GM21576 (cell line): ENCODE measurements at regions not wholly inside any gene's neighbourhood (a gene's known extent, or its start where the extent isn't known, plus 50 kb on each side); places are given as distances from the start of the nearest gene placed in this dataset.

ENCODE experiments used
- ATAC-seq: cut with Tn5 transposase; IDR thresholded peaks from one replicate; pipeline ENCODE4 v1.9.1; 2021; ENCODE audit warnings: mild to moderate bottlenecking, moderate library complexity; ENCODE audit not compliant: unreplicated experiment

DNA sequence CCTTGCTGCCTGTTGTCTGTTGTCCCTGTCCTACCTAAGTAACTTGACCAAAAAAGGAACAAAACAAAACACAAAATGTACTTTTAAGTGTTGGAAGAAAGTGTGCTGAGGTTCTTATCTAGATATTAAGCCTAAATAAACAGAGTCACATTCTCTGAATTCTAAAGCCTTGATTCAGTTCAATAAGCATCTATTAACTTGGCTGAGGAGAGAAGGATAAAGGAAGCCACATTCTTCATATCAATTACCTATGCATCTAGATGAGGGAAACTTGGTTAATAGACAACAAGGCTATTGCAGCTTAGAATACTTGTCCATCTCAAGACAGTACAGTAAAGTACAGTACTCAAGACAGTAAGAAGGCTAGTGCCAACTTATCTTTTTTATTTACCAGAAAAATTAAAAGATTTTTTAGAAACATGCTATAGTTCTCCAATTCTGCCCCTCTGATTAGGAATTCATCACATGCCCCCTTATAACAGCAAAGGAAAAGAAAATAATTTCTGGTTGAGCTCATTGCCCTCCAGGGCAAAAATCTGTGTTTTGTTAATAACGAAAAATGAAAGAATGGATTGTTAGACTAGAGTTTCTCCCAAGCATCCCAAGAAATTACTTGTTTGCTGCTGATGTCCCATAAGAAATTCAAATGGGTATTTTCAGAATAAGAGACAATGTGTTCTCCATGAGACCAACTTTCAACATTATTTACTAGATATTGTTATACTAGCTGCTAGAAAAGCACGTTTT, 546.5 kb upstream of the SEMA3D start:
- ATAC-seq: no peak

DNA sequence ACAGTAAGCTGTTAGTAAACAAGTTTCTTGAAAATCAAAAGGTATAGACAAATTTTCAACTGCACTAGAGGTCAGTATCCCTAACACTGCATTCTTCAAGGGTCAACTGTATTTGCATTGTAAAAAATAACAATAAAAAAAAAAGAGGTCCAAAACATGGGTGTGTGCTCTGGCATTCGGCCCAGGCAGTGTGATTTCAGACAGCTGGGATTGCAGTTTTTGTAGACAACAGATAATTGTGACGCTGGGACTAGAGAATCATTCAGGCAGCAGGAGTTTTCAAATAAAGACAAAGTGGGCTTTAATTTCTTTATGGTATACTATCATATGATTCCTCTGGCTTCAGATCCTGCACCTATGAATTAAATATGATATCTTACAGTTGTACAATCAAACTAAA, 543.2 kb upstream of the SEMA3D start:
- ATAC-seq: no peak

DNA sequence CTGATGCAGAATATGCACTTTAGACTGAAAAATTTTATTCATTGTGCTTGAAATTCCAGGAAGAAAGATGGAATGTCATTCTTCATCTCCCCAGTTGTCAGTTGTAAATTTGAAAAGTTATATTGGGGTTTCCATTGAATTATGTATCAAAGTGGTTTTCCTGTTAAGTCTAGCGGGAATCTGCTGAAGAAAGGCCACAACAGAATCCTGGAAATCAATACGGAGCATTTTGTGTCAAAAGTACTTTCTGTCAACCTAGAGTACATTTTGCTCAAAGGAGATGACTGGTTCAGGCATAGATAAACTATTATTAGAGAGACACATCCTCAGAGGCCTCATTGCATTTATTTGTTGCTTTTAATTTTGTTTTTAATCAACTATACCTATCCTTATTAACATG, 538.2 kb upstream of the SEMA3D start:
- ATAC-seq: no peak

DNA sequence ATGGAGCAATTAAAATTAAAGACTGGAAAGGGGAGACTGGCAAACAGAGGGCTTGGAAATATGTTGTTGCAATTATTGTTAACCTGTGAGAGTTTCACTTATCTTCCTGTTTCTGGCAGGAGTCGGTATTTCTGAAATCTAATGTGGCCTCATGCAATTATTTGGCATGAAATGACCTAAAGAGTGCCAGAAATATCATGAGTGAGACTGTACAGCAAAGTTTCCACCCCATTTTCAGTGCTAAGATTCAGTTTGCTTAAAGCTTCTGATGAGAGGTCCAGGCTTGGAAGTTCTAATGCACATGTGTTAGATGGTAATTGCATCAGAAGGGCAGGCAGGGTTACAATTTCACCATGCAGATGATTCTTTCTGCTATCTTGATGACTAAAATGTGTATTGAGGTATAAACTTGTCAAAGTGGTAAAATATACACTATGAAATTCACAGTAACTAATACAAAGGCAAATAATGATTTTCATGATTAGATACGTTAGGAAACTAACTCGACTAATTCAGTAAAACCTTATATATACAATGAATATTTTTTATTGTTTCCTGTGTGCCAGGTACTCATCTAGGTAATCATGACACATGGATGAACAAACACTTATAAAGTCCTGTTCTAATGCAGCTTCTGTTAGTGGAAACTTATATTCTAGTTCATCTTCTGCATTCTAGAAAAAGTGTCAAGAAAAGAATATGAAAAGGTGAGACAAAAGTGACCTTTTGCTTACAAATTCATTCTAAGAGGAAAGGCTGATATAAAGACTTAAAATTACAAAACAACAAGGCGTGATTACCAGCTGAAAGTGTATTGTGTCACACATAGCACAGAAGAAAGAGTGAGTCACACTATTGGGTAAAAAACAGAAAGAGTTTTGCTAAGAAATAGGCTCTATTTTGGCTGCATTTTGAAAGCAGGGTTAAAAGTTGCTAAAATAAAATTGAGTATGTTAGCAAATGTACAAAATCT, 533.4 kb upstream of the SEMA3D start:
- ATAC-seq: no peak

DNA sequence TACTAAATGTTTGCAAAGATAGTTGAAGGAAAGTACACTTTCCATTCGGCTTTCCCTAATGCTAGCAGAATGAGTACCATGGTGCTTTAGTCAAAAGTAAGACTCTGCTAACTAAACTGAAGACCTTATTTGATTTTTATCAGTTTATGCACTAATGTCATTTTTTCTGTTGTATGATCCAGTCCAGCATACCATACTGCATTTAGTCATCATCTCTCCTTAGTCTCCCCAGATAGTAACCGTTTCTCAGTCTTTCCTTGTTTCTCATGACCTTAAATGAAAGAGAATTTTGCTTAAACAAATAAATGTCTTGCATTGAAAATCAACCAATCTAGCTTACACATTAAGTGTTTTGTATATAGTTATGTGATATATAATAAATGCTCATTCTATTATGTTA, 529.5 kb upstream of the SEMA3D start:
- ATAC-seq: no peak

DNA sequence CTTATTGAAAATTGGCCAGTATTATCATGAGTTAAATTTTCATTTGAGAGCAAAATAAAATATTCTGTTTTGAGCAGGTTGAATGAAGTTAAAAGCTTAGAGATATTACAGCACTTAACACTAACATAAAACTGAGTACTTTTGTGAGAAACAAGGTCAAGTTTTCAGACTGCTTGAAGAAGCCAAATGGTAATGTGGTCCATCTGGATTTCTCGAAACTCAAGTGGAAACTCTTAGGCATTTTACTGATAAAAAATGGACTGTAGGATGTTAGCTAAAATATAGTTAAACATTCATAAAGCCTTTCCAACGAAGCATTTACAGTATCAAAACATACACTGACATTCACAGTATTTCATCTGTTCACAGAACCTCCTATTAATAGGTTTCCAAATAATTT, 528.1 kb upstream of the SEMA3D start:
- no peak for ATAC-seq

DNA sequence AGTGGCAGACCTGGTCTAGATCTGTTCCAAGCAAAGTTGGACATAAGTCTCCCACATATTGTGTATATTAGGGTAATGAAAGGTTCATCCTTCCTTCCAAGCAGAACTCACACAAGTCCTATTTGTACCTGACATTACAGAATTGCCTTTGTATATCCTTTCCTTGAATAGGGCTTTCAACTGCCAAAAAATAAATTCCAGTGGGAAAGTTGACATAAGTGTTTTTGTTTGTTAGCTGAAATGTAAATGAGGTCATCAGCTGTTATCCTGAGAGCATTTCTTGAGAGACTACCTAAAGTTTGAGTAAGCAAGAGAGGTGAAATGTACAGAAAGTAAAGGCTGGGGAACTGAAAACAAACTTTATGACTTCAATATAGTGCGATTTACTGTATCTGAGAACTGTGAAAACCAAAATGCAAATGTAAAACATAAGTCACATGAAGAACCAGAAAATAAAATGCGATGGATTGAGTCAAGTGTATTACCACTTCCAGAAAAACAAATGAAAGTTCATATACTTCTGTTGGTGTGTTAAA, 527.3 kb upstream of the SEMA3D start:
- ATAC-seq: peak; percentile 83

DNA sequence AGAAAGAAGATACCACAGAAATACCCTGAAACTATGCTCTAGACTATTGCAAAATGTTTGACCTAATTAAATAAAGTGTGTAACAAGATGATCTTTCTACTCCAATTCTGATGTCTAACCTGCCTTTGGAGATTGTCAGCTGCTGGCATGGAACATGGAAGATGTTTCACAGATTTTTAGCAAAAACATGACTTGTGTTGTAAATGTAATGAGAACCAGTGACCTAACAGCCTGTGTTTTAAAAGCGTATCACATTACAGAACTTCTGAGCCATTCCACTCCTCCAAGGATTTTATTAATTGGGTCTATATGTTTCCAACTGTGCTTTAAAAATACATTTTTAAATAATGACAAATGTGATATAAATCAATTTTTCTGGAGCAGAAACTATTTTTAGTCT, 526.3 kb upstream of the SEMA3D start:
- ATAC-seq: no peak

DNA sequence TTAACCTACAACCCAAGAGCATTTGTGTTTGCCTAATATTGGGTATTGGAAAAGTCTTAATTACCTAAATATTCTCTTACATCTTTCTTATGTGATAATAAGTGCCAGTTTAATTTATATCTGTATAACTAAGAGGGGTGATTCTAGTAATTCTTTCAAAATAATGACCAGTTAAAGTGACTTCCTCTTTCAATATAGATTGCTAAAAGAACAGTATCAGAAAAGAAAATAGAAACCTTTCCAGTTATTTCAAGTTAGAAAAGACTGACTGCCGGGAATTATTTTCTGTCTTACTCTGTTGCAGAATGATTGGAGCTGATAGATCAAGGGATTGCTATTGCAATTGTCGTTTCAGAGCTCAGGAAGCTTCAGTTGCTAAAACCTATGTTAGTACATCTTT, 525.0 kb upstream of the SEMA3D start:
- no peak for ATAC-seq

DNA sequence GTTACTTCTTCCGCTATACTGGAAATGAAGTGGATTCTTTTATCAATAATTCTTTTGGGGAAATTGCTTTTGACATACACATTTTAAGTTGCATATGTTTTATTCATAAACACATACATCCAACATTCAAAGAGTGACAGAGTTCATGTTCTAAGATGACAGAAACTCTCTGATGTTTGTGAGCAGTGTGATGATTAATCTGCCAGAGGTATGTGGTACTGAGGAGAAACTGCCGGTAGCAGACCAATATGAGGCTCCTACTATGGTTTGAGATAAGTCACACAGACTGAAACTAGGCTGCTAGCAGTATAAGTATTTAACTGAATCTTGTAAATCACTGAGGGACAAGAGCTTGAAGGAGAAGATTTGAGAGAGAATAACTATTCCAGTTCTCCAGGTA, 524.1 kb upstream of the SEMA3D start:
- no peak for ATAC-seq

DNA sequence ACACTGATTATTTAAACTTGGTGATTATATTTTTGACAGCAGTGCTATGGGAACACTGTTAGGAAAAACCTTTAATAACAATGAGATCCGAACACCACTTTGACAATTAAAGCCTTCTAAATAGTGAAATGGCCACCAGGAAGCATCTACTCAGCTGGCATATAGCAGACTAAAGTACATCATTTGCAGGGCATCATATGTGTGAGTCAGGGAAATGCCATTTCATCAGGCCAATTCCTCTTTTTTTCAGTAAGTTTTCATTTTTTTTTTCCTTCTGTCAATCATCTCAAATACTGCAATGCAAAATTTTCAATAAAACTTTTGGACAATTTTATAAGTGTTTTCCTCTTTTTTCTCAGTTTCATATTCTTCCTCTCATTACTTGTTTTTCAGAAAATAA, 521.4 kb upstream of the SEMA3D start:
- no peak for ATAC-seq

DNA sequence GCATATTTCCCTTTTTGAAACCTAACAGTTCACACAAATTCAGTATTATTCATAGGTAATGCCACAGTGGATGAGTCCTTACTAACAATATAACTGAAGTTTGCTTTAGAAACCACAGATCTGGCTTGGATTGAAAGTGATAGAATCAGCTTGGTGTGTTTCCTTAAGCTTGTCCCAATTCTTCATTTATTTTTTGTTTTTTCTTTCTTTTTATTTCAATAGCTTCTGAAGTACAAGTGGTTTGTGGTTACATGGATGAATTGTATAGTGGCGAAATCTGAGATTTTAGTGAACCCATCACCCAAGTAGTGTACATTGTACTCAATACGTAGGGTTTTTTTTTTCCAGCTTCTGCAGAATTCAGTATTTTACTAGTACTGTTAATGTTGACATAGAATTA, 518.2 kb upstream of the SEMA3D start:
- ATAC-seq: no peak

DNA sequence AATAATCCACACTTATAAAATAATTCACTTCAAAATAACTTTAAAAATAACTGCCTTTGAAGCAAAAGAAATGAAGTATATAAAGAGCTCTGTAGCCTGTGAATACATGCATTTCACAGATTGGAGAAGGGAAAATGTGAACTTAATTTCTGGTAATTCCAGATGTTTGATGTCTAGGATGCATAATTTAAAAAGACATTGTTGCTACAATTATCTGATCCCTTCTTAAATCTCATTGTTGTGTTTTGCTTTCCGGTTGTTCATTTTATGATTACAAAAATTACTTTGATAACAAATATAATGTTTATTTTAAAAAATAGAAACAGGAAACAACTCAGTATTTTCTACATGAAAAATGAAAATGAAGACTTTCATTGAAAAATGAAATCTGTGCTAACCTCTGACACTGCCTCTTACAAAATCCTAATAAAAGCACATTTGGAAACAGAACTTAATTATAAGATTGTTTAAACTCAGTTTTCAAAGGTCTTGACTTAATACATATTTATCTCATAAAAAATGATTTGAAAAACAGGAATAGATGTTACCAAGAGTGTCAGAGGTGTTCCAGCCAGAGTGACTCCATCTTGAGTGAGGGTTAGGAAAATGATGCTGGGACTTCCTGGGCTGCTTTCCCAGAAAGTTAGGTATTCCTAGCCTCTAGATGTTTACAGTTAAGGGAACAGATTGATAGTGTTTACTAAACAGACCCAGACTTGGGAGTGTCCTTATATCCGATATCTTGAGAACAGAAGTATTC, 516.6 kb upstream of the SEMA3D start:
- ATAC-seq: no peak

DNA sequence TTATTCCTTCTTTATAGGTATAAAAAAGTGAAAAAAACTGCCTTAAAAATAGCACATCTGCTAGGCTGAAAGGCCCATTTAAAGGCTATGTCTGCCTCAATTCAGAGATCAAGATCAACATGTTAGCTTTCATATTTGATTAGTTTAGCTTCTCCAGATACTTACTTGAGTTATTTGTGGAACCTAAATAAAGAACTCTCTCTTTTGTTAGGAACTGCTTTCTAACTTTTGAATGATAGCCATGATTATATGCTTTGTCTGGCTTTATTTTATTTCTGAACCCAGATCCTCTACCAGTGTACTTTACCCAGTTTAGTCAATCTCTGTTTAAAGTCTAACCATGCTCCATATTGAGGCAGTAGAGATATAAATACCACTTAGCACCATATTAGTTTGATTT, 515.5 kb upstream of the SEMA3D start:
- no peak for ATAC-seq

DNA sequence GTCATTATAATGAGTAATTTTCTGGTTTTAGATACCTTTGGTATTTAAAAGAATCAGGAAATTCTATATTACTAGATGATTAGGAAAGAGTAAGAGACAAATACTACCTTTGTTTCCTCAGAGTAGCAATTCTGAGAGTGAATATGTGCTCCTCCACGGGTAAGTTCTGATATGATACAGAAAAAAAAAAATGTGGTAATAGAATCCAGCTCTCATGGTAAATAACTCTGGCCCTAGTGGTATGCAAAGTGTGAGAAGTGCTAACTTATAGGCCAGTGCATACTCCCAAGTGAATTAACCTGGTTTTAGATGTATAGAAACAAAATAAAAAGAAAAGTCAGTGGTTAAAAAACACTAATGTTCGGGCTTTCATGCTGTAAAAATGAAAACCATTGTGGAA, 512.6 kb upstream of the SEMA3D start:
- no peak for ATAC-seq

DNA sequence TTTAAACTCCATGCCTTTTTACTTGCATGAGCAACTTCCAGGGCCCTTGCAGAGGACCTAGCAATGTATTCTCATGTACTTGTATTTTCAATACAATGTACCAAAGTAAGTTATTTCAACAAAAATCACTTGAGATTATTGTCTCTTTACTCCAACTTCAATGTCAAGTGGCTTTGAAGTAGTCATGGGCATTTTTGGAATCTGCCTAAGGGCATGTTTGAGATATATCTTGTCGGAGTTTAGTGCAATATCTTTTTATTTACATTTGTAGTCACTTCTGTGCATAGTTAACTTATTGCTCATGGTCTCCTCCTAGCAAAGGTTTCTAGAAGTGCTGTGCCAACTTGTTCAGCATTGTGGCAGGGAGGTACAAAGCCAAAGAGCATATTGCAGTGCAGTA, 508.7 kb upstream of the SEMA3D start:
- ATAC-seq: no peak

DNA sequence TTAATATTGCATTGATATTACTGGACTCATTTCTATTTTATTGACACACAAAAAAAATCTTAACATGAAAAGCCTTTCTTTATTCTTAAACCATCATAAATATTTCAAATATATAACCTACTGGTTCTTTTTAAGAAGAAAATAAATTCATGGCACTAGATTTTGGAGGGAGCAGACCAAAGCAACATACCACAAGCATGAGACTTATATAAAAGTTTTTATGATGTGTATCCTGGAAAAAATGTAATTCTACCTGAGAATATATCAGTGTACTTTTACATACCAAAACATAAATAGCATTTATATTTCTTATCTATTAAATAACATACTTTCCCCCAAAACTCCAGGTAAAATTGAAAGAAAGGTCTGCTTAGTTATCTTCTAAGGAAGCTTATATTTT, 508.2 kb upstream of the SEMA3D start:
- ATAC-seq: no peak

DNA sequence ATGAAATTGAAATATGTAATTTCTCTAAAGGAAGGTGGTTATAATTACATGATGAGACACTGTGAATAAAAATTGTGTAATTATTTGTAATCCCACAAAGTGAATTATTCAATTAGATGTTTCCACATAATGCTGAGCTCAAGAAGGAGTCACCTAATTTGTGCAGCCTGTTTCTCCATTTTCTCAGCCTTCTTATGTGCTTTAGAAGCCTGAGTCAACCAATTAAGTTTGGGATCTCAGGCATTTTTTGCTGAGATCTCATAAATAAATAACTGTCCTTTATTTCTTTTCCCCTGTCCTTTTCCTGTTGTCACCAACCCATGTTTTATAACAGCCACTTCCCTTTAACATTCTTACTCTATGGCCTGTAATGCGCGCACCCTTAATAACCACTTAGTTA, 506.5 kb upstream of the SEMA3D start:
- ATAC-seq: no peak

DNA sequence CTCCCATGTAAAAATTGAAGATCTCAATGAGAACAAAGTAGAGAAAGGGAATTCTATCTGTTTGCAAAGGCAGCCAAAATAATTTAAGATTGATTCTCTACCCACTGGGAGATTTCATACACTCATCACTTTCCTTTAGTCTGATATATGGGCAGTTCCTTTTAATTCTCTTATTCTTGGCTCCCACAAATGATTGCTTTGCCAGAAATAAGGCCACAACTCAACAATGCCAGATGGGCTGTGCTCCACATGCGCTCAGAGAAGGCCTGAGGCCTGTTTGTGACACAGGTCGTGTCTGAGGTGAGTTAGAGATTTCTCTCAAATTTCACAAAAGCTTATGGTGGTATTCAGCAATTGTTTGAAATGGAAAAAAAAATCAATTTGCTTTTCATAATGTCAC, 501.9 kb upstream of the SEMA3D start:
- ATAC-seq: no peak

DNA sequence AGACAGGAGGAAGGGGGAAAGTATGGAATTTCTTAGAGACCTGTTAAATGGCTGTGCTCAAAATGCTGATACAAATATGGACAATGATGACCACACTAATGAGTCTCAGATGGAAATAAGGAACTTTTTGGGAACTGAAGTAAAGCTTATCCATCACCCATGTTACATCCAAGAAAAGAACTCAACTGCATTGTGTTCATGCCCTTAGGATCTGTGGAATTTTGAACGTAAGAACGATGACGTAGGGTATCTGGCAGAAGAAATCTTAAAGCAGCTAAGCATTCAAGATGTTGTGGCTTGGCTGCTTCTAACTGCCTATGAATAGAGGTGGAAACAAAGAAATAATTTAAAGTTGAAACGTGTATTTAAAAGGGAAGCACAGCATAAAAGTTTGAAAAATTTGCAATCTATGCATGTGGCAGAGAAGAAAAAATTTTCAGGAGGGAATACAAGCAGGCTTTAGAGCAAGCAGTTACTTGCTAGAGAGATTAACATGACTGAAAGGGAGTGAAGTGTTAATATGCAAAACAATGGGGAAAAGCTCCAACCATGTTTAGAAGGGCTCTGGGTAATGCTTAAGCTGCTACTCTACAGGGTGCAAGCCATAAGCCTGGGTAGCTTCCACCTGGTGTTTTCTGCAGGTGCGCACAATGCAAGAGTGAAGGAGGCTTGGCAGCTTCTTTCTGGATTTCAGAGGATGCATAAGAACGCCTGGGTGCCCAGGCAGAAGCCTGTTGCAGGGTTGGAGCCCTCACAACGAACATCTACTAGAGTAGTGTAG, 499.7 kb upstream of the SEMA3D start:
- no peak for ATAC-seq
